M059J (cell line): ENCODE measurements at regions not wholly inside any gene's neighbourhood (a gene's known extent, or its start where the extent isn't known, plus 50 kb on each side); places are given as distances from the start of the nearest gene placed in this dataset.
A peak's percentile ranks its signal among the peaks of the same experiment; 100 is the strongest.

Experiments
- DNase-seq: peaks from one replicate; pipeline ENCODE4 v3.0.0-alpha.2; 2012; ENCODE audit warnings: low read depth

GRCh38 chr2:14909795-14910194 lies 277.3 kb downstream of the LRATD1 start:
- DNase-seq: no peak

DNA sequence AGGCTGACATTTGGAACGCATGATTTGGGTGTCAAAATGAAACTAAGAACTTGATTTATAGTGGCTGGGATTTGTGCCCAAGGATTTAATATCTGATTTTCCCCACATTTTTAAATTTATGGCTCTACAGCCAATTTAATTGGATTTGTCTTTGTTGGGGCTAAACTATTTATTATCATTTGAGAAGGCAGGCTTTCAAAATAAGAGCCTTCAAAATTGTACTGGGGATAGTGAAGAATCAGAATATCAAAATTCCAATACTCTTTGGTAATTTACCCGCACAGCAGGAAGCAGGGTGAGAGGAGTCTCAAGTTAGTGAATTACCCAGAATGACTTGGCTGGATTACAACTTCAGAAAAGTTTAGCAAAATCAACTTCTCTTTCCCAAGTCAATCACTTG lies 278.1 kb downstream of the LRATD1 start:
- DNase-seq: no peak

GRCh38 chr2:14915983-14916382 lies 283.5 kb downstream of the LRATD1 start:
- no peak for DNase-seq

GRCh38 chr2:14923820-14924580 lies 291.5 kb downstream of the LRATD1 start:
- no peak for DNase-seq

DNA sequence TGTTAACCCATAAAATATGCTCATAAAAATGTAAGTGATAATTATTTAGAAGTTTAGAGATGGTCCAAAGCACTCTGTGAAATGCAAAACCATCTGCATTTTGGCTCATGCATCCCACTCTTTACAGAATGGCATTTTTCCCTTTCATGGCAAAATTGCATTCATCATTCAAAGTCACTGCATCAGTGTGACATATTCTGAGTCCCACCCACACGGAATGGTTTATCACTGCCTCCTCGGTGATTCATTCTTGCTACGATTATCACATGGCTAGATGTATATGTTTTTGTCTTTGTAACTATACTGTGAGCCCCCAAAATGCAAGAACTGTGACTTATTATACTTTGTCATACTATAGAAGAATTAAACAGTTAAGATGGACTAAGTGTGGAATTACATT lies 293.0 kb downstream of the LRATD1 start:
- DNase-seq: no peak

GRCh38 chr2:14927021-14927564 lies 294.6 kb downstream of the LRATD1 start:
- DNase-seq: no peak

DNA sequence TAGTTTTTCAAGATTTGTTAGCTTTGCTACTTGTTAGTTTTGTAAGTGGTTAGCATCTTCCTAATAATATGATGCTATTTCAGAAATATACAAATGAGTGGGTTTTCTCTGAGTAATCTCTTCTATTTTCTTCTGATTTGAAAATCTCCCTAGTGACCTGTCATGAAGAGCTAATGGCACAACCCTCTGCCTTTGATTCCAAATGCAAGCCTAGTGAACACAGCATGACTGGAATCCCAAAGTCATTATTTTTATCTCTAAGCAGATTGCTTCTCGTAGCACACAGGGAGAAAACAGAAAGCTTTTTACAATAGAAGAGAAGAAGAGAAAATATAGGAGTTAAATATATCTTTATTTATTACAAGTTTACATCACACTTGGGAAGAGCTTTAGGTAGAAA lies 295.5 kb downstream of the LRATD1 start:
- DNase-seq: no peak

DNA sequence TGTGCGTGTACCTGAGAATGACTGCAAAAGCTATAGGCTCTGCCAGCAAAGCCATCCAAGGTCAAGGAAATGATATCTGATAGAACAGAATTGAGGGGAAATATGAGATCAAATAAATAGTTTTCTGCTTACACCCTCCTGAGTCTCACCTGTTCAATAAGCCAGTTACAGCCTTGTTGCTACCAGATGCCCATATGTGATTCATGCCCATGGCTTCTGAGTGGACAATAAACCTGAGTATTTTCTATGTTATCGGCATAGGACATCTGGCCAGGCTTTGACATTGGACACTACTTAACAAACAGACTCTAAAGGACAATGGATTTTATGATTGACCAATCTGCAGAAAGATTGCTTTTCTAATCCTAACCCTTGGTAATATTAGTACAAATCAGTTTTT lies 297.9 kb downstream of the LRATD1 start:
- no peak for DNase-seq

GRCh38 chr2:14932285-14932684 lies 299.8 kb downstream of the LRATD1 start:
- DNase-seq: no peak

GRCh38 chr2:14933753-14934152 lies 301.2 kb downstream of the LRATD1 start:
- DNase-seq: no peak

GRCh38 chr2:14936426-14936825 lies 303.9 kb downstream of the LRATD1 start:
- no peak for DNase-seq

- DNase-seq: no peak
These were observed 304.8 kb downstream of the LRATD1 start for GRCh38 chr2:14937336-14937735.

GRCh38 chr2:14941151-14941631 lies 308.7 kb downstream of the LRATD1 start:
- no peak for DNase-seq

DNA sequence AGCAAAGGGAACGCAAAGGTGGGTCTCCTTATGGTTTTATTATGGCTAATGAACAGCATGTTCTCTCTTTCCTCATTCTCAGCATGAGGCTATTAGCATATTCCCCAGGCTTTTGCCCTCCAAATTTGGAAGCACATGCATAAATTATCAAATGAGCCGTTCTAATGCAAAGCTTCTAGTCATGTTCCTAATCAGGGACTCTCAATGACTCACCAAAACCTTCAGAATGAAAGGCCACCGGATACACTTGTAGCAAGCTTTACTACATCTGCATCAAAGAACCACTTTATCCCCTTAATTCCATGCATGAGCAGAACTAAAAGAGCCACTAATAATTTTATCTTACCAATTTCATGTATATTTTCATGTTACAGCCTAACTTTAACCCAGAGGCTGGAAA lies 310.5 kb downstream of the LRATD1 start:
- no peak for DNase-seq

- peak; percentile 15 for DNase-seq
These were observed 312.2 kb downstream of the LRATD1 start for GRCh38 chr2:14944562-14945346.

GRCh38 chr2:14951569-14952285 lies 319.2 kb downstream of the LRATD1 start:
- no peak for DNase-seq

DNA sequence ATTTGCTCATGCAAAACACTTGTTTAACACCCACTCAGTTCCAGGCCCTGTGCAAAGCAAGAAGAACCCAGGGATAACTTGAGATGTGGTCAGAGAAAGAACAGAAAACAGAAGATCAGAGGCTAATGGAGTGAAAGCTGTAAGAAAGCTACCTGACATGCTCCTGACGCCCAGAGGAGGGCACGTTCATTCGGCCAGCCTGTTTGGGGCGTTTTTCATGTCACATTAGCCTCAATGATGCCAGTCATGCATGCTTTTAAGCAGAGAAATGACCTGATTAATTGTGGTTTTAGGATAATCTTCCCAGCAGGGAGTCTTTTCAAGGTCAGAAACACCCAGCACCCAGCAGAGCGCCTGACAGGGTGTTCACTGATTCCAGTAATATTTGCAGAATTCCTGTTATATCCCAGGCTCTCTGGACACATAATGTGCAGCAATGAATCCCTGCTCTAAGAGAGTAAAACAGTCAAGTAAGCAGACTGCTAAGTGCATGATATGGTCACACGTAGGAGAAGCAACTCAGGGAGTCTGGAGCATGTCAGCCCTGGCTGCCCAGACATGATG lies 320.0 kb downstream of the LRATD1 start:
- DNase-seq: no peak

DNA sequence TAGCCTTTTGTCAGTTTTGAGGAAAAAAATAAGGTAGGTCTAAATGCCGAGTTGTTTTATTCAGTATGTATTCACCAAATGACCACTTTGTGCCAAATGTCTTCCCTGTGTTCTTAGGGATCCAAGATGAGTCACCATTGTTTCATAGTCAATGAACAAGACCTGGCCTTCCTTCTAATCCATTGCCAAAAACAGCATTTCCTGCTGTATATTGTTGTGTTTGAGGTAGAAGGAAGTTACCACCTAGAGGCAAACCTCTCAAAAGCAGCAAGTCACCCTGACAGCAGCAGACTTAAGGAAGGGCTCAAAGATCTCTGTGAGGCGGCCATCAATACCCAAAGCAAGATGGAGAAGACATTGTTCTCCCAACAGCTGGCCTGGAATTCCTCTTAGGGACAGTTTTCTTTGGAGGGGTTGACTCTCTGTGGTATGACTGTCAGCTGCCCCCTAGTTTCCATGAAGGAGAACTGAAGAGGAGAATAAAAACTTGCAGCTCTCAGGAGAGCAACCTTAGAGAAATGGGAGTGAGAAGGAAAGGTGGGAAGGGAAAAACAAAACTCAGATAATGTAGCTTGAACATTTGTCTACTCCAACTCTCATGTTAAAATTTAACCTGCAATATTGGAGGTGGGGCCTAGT lies 328.3 kb downstream of the LRATD1 start:
- peak; percentile 18 for DNase-seq

GRCh38 chr2:14967729-14968128 lies 335.2 kb downstream of the LRATD1 start:
- no peak for DNase-seq

GRCh38 chr2:14975381-14975780 lies 342.9 kb downstream of the LRATD1 start:
- peak; percentile 8 for DNase-seq

GRCh38 chr2:14977021-14977420 lies 344.5 kb downstream of the LRATD1 start:
- no peak for DNase-seq
